Vagina (tissue), 2 donors: ENCODE measurements at regions not wholly inside any gene's neighbourhood (a gene's known extent, or its start where the extent isn't known, plus 50 kb on each side); places are given as distances from the start of the nearest gene placed in this dataset.

Experiments used
- CTCF ChIP-seq, 3 experiments: fragments of 450-650 bp in 2 of 3; fragments of 200-600 bp in 1 of 3; sonication (generic) in 1 of 3; IDR thresholded peaks; one replicate each; pipeline ENCODE4 v1.5.1; 2017 to 2019; ENCODE audit warnings: antibody characterized with exemption in 3 of 3, mild to moderate bottlenecking in 2 of 3, moderate library complexity in 2 of 3
- POLR2AphosphoS5 ChIP-seq, 2 donors: sonication (generic); formaldehyde crosslinking; IDR thresholded peaks; one replicate each; pipeline ENCODE4 v1.9.0; 2017; ENCODE audit warnings: antibody characterized with exemption in 2 of 2, mild to moderate bottlenecking in 2 of 2, low read depth in 1 of 2; ENCODE audit not compliant: insufficient read depth in 1 of 2

- TF ChIP-seq POLR2AphosphoS5 (IDR thresholded peaks at IDR 0.05; ENCODE audit: insufficient read depth in 1 of 2, low read depth in 1 of 2) (no peak), CTCF (IDR thresholded peaks at IDR 0.05) (no peak)
Observed at GRCh38 chr3:82672966-82673365, 911.5 kb upstream of the GBE1 start.
